HL-60 (cell line): ENCODE measurements at regions not wholly inside any gene's neighbourhood (a gene's known extent, or its start where the extent isn't known, plus 50 kb on each side); places are given as distances from the start of the nearest gene placed in this dataset.

Source experiments
- DNase-seq, 2 experiments: peaks; one replicate each; pipeline ENCODE4 v3.0.0-alpha.2; 2010 to 2020; ENCODE audit warnings: low read depth in 1 of 2, low spot score in 1 of 2
- H3K27ac ChIP-seq: fragments of 250-450 bp; sonication (Bioruptor Pico); replicated peaks from 2 replicates; pipeline ENCODE4 v1.5.1; 2020; ENCODE audit warnings: mild to moderate bottlenecking, moderate library complexity
- H3K27me3 ChIP-seq: fragments of 250-450 bp; sonication (Bioruptor Pico); 2 replicates; pipeline ENCODE4 v1.5.1; 2021; ENCODE audit warnings: mild to moderate bottlenecking, moderate library complexity; ENCODE audit not compliant: insufficient read depth, poor library complexity, severe bottlenecking
- H3K4me3 ChIP-seq: replicated peaks from 2 replicates; pipeline ENCODE4 v1.5.1; 2011; ENCODE audit warnings: mild to moderate bottlenecking, control low read depth, low read length; ENCODE audit not compliant: insufficient read depth
- CTCF ChIP-seq: IDR thresholded peaks from one replicate; pipeline ENCODE4 v1.5.1; 2011; ENCODE audit warnings: low read length, control low read depth, inconsistent platforms; ENCODE audit not compliant: insufficient read depth
- GABPA ChIP-seq: IDR thresholded peaks from 2 replicates; pipeline ENCODE4 v1.6.1; 2012; ENCODE audit warnings: low read depth
- POLR2AphosphoS5 ChIP-seq: IDR thresholded peaks from 2 replicates; pipeline ENCODE4 v1.6.1; 2012; ENCODE audit warnings: low read depth
- REST ChIP-seq: IDR thresholded peaks from 2 replicates; pipeline ENCODE4 v1.6.1; 2012; ENCODE audit warnings: low read depth; ENCODE audit not compliant: insufficient replicate concordance
- SPI1 ChIP-seq: IDR thresholded peaks from 2 replicates; pipeline ENCODE4 v1.6.1; 2012; ENCODE audit warnings: low read depth, mild to moderate bottlenecking, borderline replicate concordance

GRCh38 chr2:42112418-42112817 is 56.7 kb upstream of the EML4 start:
- Histone ChIP-seq H3K27me3 (peaks cover 2% of the 10 kb centered on the region), H3K4me3 (no peak overlapping the region), H3K27ac (no peak overlapping the region)
- TF ChIP-seq POLR2AphosphoS5 (no peak), SPI1 (no peak), GABPA (no peak), REST (no peak), CTCF (no peak)
- DNase-seq, result no peak

- DNase-seq, result no peak
- no peak for TF ChIP-seq POLR2AphosphoS5
- no peak for TF ChIP-seq REST
- no peak for TF ChIP-seq GABPA
- TF ChIP-seq CTCF, result no peak
- TF ChIP-seq SPI1, result no peak
- Histone ChIP-seq H3K27me3 (no peaks in the 10 kb centered on the region), H3K4me3 (no peak overlapping the region), H3K27ac (no peak overlapping the region)
These were observed 55.7 kb upstream of the EML4 start for GRCh38 chr2:42113452-42113851.

- Histone ChIP-seq H3K27ac (no peak overlapping the region), H3K27me3 (no peaks in the 10 kb centered on the region), H3K4me3 (no peak overlapping the region)
- peak in 1 of 2 experiments; percentile 33 for DNase-seq
- no peak for TF ChIP-seq SPI1
- TF ChIP-seq GABPA, result no peak
- no peak for TF ChIP-seq POLR2AphosphoS5
- no peak for TF ChIP-seq REST
- no peak for TF ChIP-seq CTCF
These were observed 55.1 kb upstream of the EML4 start for GRCh38 chr2:42114091-42114490.
